GM12874 (cell line): ENCODE measurements at regions not wholly inside any gene's neighbourhood (a gene's known extent, or its start where the extent isn't known, plus 50 kb on each side); places are given as distances from the start of the nearest gene placed in this dataset.

Experiments used
- CTCF ChIP-seq: IDR thresholded peaks from 2 replicates; pipeline ENCODE4 v1.5.1; 2011; ENCODE audit warnings: low read depth, mild to moderate bottlenecking, control low read depth, low read length, moderate library complexity; ENCODE audit not compliant: insufficient read depth

- TF ChIP-seq CTCF = no peak
Observed at GRCh38 chr1:9179463-9180110, 50.7 kb upstream of the GPR157 start.

DNA sequence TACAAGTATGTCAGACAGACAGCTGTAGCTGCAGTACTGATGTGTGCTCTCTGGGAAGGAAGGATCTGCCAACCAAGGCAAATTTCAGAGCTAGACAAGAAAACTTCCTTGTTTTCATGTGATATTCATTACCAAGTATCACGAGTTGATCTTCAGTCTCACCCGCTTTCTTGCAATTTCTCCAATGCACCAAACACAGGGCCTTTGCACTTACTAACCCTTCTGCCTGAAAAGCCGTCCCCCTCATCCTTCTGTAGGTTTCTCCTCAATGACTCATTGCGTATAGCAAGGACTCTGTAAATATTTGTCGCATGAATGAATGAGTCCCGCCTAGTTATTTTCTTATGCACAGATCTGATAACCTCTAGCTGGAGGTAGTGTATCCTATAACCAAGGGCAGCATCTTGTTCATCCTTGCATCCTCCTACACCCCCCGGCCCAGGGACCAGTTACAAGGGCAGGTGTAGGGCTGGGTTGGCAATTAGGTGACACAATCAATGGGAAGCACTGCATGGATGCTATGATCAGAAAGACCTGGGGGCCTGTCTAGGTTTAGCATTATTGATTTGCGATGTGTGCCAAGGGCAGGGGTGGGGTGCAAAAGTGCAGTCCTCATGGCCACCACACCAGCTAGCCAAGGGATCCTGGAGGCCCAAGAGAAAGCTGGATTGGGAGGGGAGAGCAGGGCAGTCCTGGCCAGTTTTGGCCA lies 51.4 kb upstream of the GPR157 start:
- no peak for TF ChIP-seq CTCF

GRCh38 chr1:9181176-9181906 lies 52.4 kb upstream of the GPR157 start:
- peak; percentile 99 for TF ChIP-seq CTCF

DNA sequence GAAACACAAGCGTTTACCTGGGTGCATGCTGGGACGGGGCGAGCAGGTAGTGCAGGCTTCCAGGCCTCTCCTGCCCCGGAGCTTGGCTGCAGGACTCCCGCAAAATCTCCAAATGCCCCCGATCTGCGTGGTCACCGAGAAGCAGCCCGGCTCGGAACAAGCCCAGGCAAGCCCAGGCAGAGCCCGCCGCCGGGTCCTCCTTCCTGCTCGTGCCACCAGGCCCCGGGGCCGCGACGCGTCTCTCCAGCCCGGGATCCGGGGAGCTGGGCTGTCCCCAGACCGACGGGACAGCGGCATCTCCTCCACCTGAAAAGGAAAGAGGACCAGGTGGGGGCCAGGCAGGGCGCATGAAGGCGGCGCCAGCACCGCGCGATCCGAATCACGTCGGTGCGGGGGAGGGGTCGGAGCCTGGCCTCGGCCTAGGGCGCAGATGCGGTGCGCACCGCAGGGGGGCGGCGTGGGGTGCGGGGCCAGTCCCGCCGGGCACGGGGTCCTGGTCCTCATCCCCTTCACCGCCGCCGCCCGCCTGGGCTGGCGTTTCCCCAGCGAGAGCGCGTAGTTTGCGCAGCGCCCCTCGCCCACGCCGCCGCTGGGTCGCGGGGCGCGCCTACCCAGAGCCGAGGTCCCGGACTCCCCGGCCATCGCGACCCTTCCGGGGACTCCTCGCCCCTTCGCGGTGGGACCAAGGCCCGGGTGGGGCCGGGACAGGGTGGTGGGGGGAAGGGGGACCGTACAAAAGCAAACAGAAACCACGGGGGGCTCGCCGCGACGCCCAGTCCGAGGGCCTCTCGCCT lies 52.4 kb upstream of the H6PD start:
- peak; percentile 59 for TF ChIP-seq CTCF

- TF ChIP-seq CTCF = 0 out of 2 replicates have a peak, but pooled peaks have one; percentile 3
Observed at GRCh38 chr1:9182784-9183257, 51.8 kb upstream of the H6PD start.

DNA sequence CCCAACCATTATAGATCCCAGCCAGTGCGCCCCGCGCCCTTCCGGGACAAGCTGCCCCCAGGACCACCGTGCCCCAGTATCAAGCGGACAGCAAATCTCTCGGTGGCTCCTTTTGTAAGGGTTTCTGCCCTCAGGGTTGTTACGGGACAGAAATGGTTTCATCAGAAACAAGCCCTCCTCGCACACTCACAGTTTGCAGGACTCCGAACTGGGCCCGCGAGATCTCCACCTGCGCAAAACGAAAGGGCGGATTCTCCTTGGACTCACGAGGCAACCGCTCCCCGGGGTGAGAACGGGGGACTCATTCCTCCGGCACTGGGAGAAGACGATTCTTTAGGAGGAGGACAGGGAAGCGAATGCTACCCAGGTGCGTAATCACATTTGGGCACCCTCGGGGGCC lies 51.1 kb upstream of the H6PD start:
- TF ChIP-seq CTCF = no peak

- no peak for TF ChIP-seq CTCF
Observed at GRCh38 chr1:9183898-9184297, 50.7 kb upstream of the H6PD start.
